Endothelial cell (in vitro differentiated cells): ENCODE measurements at regions not wholly inside any gene's neighbourhood (a gene's known extent, or its start where the extent isn't known, plus 50 kb on each side); places are given as distances from the start of the nearest gene placed in this dataset.
A peak's percentile ranks its signal among the peaks of the same experiment; 100 is the strongest.

Source experiments
- DNase-seq: peaks from one replicate; pipeline ENCODE4 v3.0.0; 2021; ENCODE audit warnings: low spot score
- H3K27ac Mint-ChIP-seq: one replicate; pipeline ENCODE4 v1.8.0; 2021; ENCODE audit warnings: mixed read lengths, inconsistent platforms; ENCODE audit not compliant: unreplicated experiment
- H3K27me3 Mint-ChIP-seq: one replicate; pipeline ENCODE4 v1.8.0; 2021; ENCODE audit warnings: mild to moderate bottlenecking, moderate library complexity, mixed read lengths, inconsistent platforms; ENCODE audit not compliant: unreplicated experiment
- H3K36me3 Mint-ChIP-seq: one replicate; pipeline ENCODE4 v1.8.0; 2021; ENCODE audit warnings: mild to moderate bottlenecking, low read depth, mixed read lengths, inconsistent platforms; ENCODE audit not compliant: unreplicated experiment
- H3K4me1 Mint-ChIP-seq: one replicate; pipeline ENCODE4 v1.8.0; 2021; ENCODE audit warnings: mild to moderate bottlenecking, mixed read lengths, inconsistent platforms; ENCODE audit not compliant: unreplicated experiment
- H3K4me3 Mint-ChIP-seq: one replicate; pipeline ENCODE4 v1.8.0; 2021; ENCODE audit warnings: mild to moderate bottlenecking, mixed read lengths, inconsistent platforms; ENCODE audit not compliant: unreplicated experiment
- H3K9me3 Mint-ChIP-seq: one replicate; pipeline ENCODE4 v1.8.0; 2021; ENCODE audit warnings: mixed read lengths, inconsistent platforms; ENCODE audit not compliant: unreplicated experiment
- CTCF ChIP-seq: fragments of 200-600 bp; sonication (generic); IDR thresholded peaks from one replicate; pipeline ENCODE4 v1.5.0; 2021; ENCODE audit warnings: antibody characterized with exemption; ENCODE audit not compliant: unreplicated experiment

GRCh38 chr7:46291601-46292150, 370.6 kb upstream of the IGFBP3 start:
- H3K9me3 Mint-ChIP-seq: no peaks in the 10 kb centered on the region
- H3K4me3 Mint-ChIP-seq: no peak overlapping the region
- H3K4me1 Mint-ChIP-seq: peaks cover 19% of the 10 kb centered on the region
- TF ChIP-seq CTCF: no peak
- peaks cover 1% of the 10 kb centered on the region for H3K27me3 Mint-ChIP-seq
- H3K36me3 Mint-ChIP-seq: no peaks in the 10 kb centered on the region
- no peak for DNase-seq
- H3K27ac Mint-ChIP-seq: peak overlapping the region; percentile 20

GRCh38 chr7:46291050-46291438, 370.0 kb upstream of the IGFBP3 start:
- H3K36me3 Mint-ChIP-seq: no peaks in the 10 kb centered on the region
- no peak for TF ChIP-seq CTCF
- DNase-seq: no peak
- no peaks in the 10 kb centered on the region for H3K9me3 Mint-ChIP-seq
- no peaks in the 10 kb centered on the region for H3K27me3 Mint-ChIP-seq
- H3K4me3 Mint-ChIP-seq: no peak overlapping the region
- H3K27ac Mint-ChIP-seq: no peak overlapping the region
- peaks cover 19% of the 10 kb centered on the region for H3K4me1 Mint-ChIP-seq

GRCh38 chr7:46290374-46291049, 369.4 kb upstream of the IGFBP3 start:
- H3K4me1 Mint-ChIP-seq: peaks cover 19% of the 10 kb centered on the region
- no peak overlapping the region for H3K4me3 Mint-ChIP-seq
- no peaks in the 10 kb centered on the region for H3K27me3 Mint-ChIP-seq
- DNase-seq: no peak
- no peaks in the 10 kb centered on the region for H3K36me3 Mint-ChIP-seq
- no peaks in the 10 kb centered on the region for H3K9me3 Mint-ChIP-seq
- TF ChIP-seq CTCF: no peak
- no peak overlapping the region for H3K27ac Mint-ChIP-seq

- Mint-ChIP-seq H3K27me3 (no peaks in the 10 kb centered on the region), H3K36me3 (no peaks in the 10 kb centered on the region), H3K4me1 (peaks cover 28% of the 10 kb centered on the region), H3K9me3 (no peaks in the 10 kb centered on the region), H3K27ac (no peak overlapping the region), H3K4me3 (no peak overlapping the region)
- no peak for DNase-seq
- no peak for TF ChIP-seq CTCF
Observed at GRCh38 chr7:46288861-46289260, 367.8 kb upstream of the IGFBP3 start.

- DNase-seq: no peak
- Mint-ChIP-seq H3K36me3 (no peaks in the 10 kb centered on the region), H3K4me3 (no peak overlapping the region), H3K27me3 (no peaks in the 10 kb centered on the region), H3K9me3 (no peaks in the 10 kb centered on the region), H3K27ac (no peak overlapping the region), H3K4me1 (peaks cover 30% of the 10 kb centered on the region)
- TF ChIP-seq CTCF: no peak
Observed at GRCh38 chr7:46288010-46288409, 366.9 kb upstream of the IGFBP3 start.
